ENCODE measurements at regions not wholly inside any gene's neighbourhood (a gene's known extent, or its start where the extent isn't known, plus 50 kb on each side); places are given as distances from the start of the nearest gene placed in this dataset.
"Not testable (repeated sequence)": the region's sequence is repeated elsewhere in the genome, so short reads cannot be mapped to it uniquely, and the experiment has no call there.

DNA sequence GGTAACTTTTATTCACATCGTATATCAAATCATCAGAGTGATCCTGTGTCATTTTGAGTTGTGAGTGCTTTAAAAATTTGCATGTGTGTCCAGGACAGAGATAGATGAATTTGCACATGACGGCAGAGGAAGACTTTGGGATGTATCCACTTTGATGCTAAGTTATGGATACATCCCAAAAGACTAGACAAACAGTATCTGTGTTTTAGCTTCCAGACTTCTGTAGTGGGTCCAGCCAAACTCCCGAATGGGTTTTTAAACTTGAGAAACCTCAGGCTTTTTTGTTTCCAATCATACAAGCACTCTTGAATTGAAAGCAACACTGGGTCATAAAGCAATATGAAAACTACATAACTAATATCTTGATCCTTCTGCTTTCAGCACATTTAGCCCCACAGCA, 213.8 kb downstream of the C9orf152 start:
- DNase-seq (ENCODE audit: low spot score) = no peak
- peaks cover 11% of the 10 kb centered on the region for H3K36me3 Mint-ChIP-seq (ENCODE audit: low read depth)
- H3K27ac Mint-ChIP-seq (ENCODE audit: unreplicated experiment) = no peak overlapping the region
- H3K4me3 Mint-ChIP-seq (ENCODE audit: unreplicated experiment) = no peak overlapping the region
- no peaks in the 10 kb centered on the region for H3K27me3 Mint-ChIP-seq (ENCODE audit: low read depth)
- H3K4me1 Mint-ChIP-seq (ENCODE audit: low read depth) = peaks cover 30% of the 10 kb centered on the region
- peaks cover 9% of the 10 kb centered on the region for H3K9me3 Mint-ChIP-seq (ENCODE audit: low read depth)
- TF ChIP-seq CTCF (IDR thresholded peaks at IDR 0.05) = no peak

- Mint-ChIP-seq H3K27me3 (ENCODE audit: low read depth) (no peaks in the 10 kb centered on the region), H3K27ac (ENCODE audit: unreplicated experiment) (no peak overlapping the region), H3K9me3 (ENCODE audit: low read depth) (peaks cover 12% of the 10 kb centered on the region), H3K4me1 (ENCODE audit: low read depth) (peaks cover 17% of the 10 kb centered on the region), H3K4me3 (ENCODE audit: unreplicated experiment) (no peak overlapping the region), H3K36me3 (ENCODE audit: low read depth) (peaks cover 20% of the 10 kb centered on the region)
- no peak for DNase-seq (ENCODE audit: low spot score)
- TF ChIP-seq CTCF (IDR thresholded peaks at IDR 0.05) = no peak
Observed at GRCh38 chr9:109996936-109997580, 210.9 kb downstream of the C9orf152 start.

GRCh38 chr9:109997682-109998081, 210.3 kb downstream of the C9orf152 start:
- Mint-ChIP-seq H3K27me3 (ENCODE audit: low read depth) (no peaks in the 10 kb centered on the region), H3K27ac (ENCODE audit: unreplicated experiment) (no peak overlapping the region), H3K36me3 (ENCODE audit: low read depth) (peaks cover 20% of the 10 kb centered on the region), H3K9me3 (ENCODE audit: low read depth) (peaks cover 12% of the 10 kb centered on the region), H3K4me1 (ENCODE audit: low read depth) (peaks cover 17% of the 10 kb centered on the region), H3K4me3 (ENCODE audit: unreplicated experiment) (no peak overlapping the region)
- no peak for DNase-seq (ENCODE audit: low spot score)
- no peak for TF ChIP-seq CTCF (IDR thresholded peaks at IDR 0.05)

DNA sequence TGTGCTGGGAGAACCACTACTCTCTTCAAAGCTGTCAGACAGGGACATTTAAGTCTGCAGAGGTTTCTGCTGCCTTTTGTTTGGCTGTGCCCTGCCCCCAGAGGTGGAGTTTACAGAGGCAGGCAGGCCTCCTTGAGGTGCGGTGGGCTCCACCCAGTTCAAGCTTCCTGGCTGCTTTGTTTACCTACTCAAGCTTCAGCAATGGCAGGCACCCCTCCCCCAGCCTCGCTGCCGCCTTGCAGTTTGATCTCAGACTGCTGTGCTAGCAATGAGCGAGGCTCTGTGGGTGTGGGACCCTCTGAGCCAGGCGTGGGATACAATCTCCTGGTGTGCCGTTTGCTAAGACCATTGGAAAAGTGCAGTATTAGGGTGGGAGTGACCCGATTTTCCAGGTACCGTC, 202.4 kb downstream of the C9orf152 start:
- Mint-ChIP-seq H3K9me3 (ENCODE audit: low read depth) (peaks cover 16% of the 10 kb centered on the region), H3K36me3 (ENCODE audit: low read depth) (peaks cover 19% of the 10 kb centered on the region)
- H3K27ac Mint-ChIP-seq (ENCODE audit: unreplicated experiment); H3K4me3 Mint-ChIP-seq (ENCODE audit: unreplicated experiment); DNase-seq (ENCODE audit: low spot score); H3K27me3 Mint-ChIP-seq (ENCODE audit: low read depth); H3K4me1 Mint-ChIP-seq (ENCODE audit: low read depth): not testable (repeated sequence)

- Mint-ChIP-seq H3K4me1 (ENCODE audit: low read depth) (no peaks in the 10 kb centered on the region), H3K4me3 (ENCODE audit: unreplicated experiment) (no peak overlapping the region), H3K27me3 (ENCODE audit: low read depth) (no peaks in the 10 kb centered on the region), H3K9me3 (ENCODE audit: low read depth) (peaks cover 11% of the 10 kb centered on the region), H3K27ac (ENCODE audit: unreplicated experiment) (no peak overlapping the region), H3K36me3 (ENCODE audit: low read depth) (peaks cover 12% of the 10 kb centered on the region)
- DNase-seq (ENCODE audit: low spot score) = no peak
- TF ChIP-seq CTCF (IDR thresholded peaks at IDR 0.05) = no peak
Observed at GRCh38 chr9:110006657-110007056, 201.3 kb downstream of the C9orf152 start.
